SKM-1 treated with dmso at 0.1 percent for 144 hours (cell line): ENCODE measurements at regions not wholly inside any gene's neighbourhood (a gene's known extent, or its start where the extent isn't known, plus 50 kb on each side); places are given as distances from the start of the nearest gene placed in this dataset.
"Not testable (repeated sequence)": the region's sequence is repeated elsewhere in the genome, so short reads cannot be mapped to it uniquely, and the experiment has no call there.

Source experiments
- DNase-seq: peaks from one replicate; lab custom pipeline; 2025; ENCODE audit not compliant: unreplicated experiment; lab: John Stamatoyannopoulos, UW

GRCh38 chrX:1700757-1701156 lies 85.9 kb downstream of the ASMT start:
- no peak for DNase-seq

DNA sequence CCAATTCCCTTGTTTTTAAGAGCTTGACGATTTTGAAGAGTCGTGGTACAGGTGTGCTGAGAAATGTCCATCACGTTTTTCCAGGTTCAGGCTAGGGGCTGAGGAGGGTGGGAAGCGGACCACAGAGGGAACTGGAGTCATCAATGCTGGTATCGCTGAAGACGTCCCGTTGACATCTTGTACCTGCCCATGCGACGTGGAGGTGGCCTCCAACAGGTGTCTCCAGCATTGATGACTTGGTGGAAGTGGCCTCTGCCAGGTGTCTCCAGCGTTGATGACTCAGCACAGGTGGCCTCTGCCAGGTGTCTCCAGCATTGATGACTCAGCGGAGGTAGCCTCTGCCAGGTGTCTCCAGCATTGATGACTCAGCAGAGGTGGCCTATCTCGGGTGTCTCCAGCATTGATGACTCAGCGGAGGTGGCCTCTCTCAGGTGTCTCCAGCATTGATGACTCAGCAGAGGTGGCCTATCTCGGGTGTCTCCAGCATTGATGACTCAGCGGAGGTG lies 86.6 kb downstream of the ASMT start:
- not testable (repeated sequence) for DNase-seq

GRCh38 chrX:1702142-1702541 lies 87.3 kb downstream of the ASMT start:
- not testable (repeated sequence) for DNase-seq

DNA sequence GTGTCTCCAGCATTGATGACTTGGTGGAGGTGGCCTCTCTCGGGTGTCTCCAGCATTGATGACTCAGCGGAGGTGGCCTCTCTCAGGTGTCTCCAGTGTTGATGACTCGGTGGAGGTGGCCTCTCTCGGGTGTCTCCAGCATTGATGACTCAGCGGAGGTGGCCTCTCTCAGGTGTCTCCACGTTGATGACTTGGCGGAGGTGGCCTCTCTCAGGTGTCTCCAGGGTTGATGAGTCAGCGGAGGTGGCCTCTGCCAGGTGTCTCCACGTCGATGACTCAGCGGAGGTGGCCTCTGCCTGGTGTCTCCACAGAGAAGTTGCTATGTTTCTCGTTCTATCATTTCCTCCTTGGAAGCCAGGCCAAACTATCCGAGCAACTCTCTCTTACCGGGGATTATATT lies 87.7 kb downstream of the ASMT start:
- DNase-seq: not testable (repeated sequence)

GRCh38 chrX:1709277-1709676 lies 94.4 kb downstream of the ASMT start:
- not testable (repeated sequence) for DNase-seq

DNA sequence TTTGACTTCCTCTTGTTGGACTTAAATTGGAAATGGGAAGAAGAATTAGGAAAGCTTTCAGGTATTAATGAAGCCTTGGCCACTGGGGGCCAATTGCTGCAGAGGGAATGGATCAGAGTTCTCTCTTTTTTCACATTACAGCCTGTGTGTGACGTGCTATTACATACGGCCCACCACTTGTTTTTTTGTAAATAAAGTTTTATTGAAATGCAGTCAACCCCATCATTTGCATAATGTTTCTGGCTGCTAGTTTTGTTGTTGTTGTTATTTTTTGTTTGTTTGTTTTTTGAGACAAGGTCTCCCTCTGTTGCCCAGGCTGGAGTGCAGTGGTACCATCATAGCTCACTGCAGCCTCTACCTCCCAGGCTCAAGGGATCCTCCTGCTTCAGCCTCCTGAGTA lies 98.4 kb downstream of the ASMT start:
- DNase-seq: no peak

DNA sequence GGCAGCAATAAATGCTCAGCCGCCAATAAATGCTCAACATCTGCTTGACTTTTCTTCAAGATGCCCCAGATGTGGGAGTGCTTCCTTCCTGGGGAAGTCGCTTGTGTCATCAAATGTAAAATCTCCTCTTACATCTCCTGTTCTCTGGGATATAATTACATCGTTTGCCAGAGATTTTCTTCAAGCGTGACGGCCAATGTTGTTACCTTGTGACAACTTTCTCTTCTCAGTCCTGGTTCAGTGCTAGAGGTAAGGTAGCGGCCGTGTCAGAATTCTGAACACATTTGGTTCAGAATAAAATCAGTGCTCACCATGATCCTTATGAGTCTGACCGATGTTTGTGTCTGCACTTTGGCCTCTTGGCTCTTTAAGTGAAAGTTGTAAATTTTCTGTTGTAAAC lies 102.5 kb downstream of the ASMT start:
- no peak for DNase-seq

- DNase-seq: no peak
These were observed 104.4 kb downstream of the ASMT start for GRCh38 chrX:1719270-1719669.

DNA sequence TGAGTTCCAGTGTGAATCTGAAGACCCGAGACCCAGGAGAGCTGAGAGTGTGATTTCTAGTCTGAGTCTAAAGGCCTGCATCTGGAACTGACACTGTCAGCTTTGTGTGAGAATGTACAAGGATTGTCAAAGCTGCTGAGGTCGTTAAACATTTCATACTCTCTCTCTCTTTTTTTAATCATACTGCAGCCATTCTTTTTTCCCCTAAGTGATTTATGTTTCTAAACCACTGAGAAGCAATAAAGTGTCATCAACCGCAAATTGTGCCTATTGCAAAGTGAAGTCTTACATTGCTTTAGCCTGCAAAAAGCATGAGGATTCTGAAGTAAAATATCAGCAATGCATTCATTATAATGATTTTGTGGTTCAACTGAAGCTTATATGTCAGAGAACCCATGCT lies 106.0 kb downstream of the ASMT start:
- no peak for DNase-seq

GRCh38 chrX:1725472-1725871 lies 110.6 kb downstream of the ASMT start:
- no peak for DNase-seq

- DNase-seq: no peak
These were observed 112.7 kb downstream of the ASMT start for GRCh38 chrX:1727531-1728027.

DNA sequence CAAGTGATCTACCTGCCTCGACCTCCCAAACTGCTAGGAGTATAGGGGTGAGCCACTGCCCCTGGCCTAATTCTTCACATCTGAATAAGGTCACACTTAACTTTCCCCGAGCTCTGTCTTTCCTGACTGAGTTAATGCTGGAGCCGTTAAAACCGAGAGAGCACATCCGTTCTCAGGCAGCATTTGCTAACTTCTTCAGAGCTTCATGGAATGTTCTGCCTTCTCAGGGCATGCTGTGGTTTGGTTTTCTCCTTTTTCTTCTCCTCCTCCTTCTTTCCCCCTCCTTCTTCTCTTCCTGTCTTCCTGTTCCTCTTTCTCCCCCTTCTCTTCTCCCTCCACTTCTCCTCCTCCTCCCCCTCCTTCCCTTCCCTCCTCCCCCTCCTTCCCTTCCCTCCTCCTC lies 119.9 kb downstream of the ASMT start:
- DNase-seq: no peak

GRCh38 chrX:1741816-1742394 lies 127.0 kb downstream of the ASMT start:
- no peak for DNase-seq

- DNase-seq: no peak
These were observed 128.2 kb downstream of the ASMT start for GRCh38 chrX:1743105-1743504.

GRCh38 chrX:1743663-1744062 lies 128.8 kb downstream of the ASMT start:
- no peak for DNase-seq

GRCh38 chrX:1748408-1748807 lies 133.5 kb downstream of the ASMT start:
- no peak for DNase-seq

- DNase-seq: no peak
These were observed 134.6 kb downstream of the ASMT start for GRCh38 chrX:1749499-1749898.

GRCh38 chrX:1750267-1750666 lies 135.4 kb downstream of the ASMT start:
- no peak for DNase-seq

DNA sequence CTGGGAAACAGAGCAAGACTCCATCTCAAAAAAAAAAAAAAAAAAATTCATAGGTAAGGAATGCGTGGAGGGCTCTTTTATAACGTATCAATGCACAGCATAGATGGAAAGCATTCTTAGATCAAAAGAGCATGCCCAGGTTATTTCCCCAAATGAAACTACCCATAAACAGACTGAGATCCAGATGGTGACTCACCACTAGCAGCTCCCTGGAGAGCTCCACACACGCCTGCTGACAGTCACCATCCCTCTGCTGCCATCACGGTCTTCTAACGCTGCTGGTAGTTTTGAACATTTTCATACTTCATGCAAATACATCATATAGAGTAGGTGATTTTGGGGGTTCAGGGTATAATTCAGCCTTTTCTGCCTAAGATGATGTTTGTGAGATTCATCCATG lies 136.9 kb downstream of the ASMT start:
- DNase-seq: no peak

- not testable (repeated sequence) for DNase-seq
These were observed 137.9 kb downstream of the ASMT start for GRCh38 chrX:1752799-1753198.

GRCh38 chrX:1754077-1754476 lies 139.2 kb downstream of the ASMT start:
- no peak for DNase-seq

GRCh38 chrX:1763294-1763693 lies 148.4 kb downstream of the ASMT start:
- DNase-seq: no peak

GRCh38 chrX:1764883-1765364 lies 150.1 kb downstream of the ASMT start:
- DNase-seq: not testable (repeated sequence)
